Stimulated activated CD4-positive, alpha-beta T cell treated with anti-CD3 and anti-CD28 coated beads, Interleukin-15, amount 100 ng/mL, for 1 hour (primary cell): ENCODE measurements at regions not wholly inside any gene's neighbourhood (a gene's known extent, or its start where the extent isn't known, plus 50 kb on each side); places are given as distances from the start of the nearest gene placed in this dataset.
"Not testable (repeated sequence)": the region's sequence is repeated elsewhere in the genome, so short reads cannot be mapped to it uniquely, and the experiment has no call there.

Experiments used
- DNase-seq, 2 donors: peaks; one replicate each; pipeline ENCODE4 v3.0.0-alpha.2; 2020; ENCODE audit warnings: low read depth in 1 of 2, low spot score in 1 of 2

- DNase-seq = no peak
Observed at GRCh38 chr2:211216221-211216620, 659.8 kb downstream of the CPS1 start.

- not testable (repeated sequence) for DNase-seq
Observed at GRCh38 chr2:211219548-211219947, 663.1 kb downstream of the CPS1 start.

- DNase-seq = no peak
Observed at GRCh38 chr2:211225784-211226183, 669.4 kb downstream of the CPS1 start.

- no peak for DNase-seq
Observed at GRCh38 chr2:211228559-211228958, 672.2 kb downstream of the CPS1 start.

GRCh38 chr2:211237586-211238275, 681.3 kb downstream of the CPS1 start:
- no peak for DNase-seq

- DNase-seq = no peak
Observed at GRCh38 chr2:211241891-211242290, 685.5 kb downstream of the CPS1 start.

- no peak for DNase-seq
Observed at GRCh38 chr2:211247751-211248150, 691.4 kb downstream of the CPS1 start.

- DNase-seq = no peak
Observed at GRCh38 chr2:211248841-211249240, 692.4 kb downstream of the CPS1 start.

GRCh38 chr2:211251016-211251415, 694.6 kb downstream of the CPS1 start:
- DNase-seq = no peak

- DNase-seq = no peak
Observed at GRCh38 chr2:211258646-211259335, 702.4 kb downstream of the CPS1 start.

- DNase-seq = no peak
Observed at GRCh38 chr2:211259831-211260476, 703.6 kb downstream of the CPS1 start.

GRCh38 chr2:211270257-211270656, 713.9 kb downstream of the CPS1 start:
- no peak for DNase-seq

- DNase-seq = no peak
Observed at GRCh38 chr2:211281430-211282073, 725.2 kb downstream of the CPS1 start.

- DNase-seq = no peak
Observed at GRCh38 chr2:211302676-211303075, 746.3 kb downstream of the CPS1 start.

GRCh38 chr2:211306929-211307328, 750.5 kb downstream of the CPS1 start:
- DNase-seq = no peak
